Ishikawa (cell line): ENCODE measurements at regions not wholly inside any gene's neighbourhood (a gene's known extent, or its start where the extent isn't known, plus 50 kb on each side); places are given as distances from the start of the nearest gene placed in this dataset.

ENCODE experiments used
- CEBPB ChIP-seq: IDR thresholded peaks from 2 replicates; pipeline ENCODE4 v1.6.1; 2012
- EP300 ChIP-seq: IDR thresholded peaks from 2 replicates; pipeline ENCODE4 v1.6.1; 2012; ENCODE audit warnings: borderline replicate concordance
- MAX ChIP-seq: IDR thresholded peaks from 2 replicates; pipeline ENCODE4 v1.6.1; 2012
- NFIC ChIP-seq: IDR thresholded peaks from 2 replicates; pipeline ENCODE4 v1.6.1; 2012
- RAD21 ChIP-seq: IDR thresholded peaks from 2 replicates; pipeline ENCODE4 v1.6.1; 2012; ENCODE audit warnings: low read depth
- REST ChIP-seq: IDR thresholded peaks from 2 replicates; pipeline ENCODE4 v1.6.1; 2012; ENCODE audit warnings: low read depth, mild to moderate bottlenecking
- TAF1 ChIP-seq: IDR thresholded peaks from 2 replicates; pipeline ENCODE4 v1.6.1; 2012; ENCODE audit warnings: low read depth, mild to moderate bottlenecking

GRCh38 chr12:5177731-5178130, 134.1 kb downstream of the KCNA5 start:
- TF ChIP-seq MAX (no peak), NFIC (no peak), EP300 (no peak), REST (no peak), RAD21 (no peak), CEBPB (no peak), TAF1 (no peak)
